ENCODE measurements at regions not wholly inside any gene's neighbourhood (a gene's known extent, or its start where the extent isn't known, plus 50 kb on each side); places are given as distances from the start of the nearest gene placed in this dataset.
"Not testable (repeated sequence)": the region's sequence is repeated elsewhere in the genome, so short reads cannot be mapped to it uniquely, and the experiment has no call there.

GRCh38 chr6:90361174-90361573 lies 64.5 kb upstream of the BACH2 start:
- no peak for TF ChIP-seq CTCF (IDR thresholded peaks at IDR 0.05; ENCODE audit: borderline replicate concordance)
- no peaks in the 10 kb centered on the region for H3K4me1 ChIP-seq
- intact Hi-C loops (cut with micrococcal nuclease) = no loop called here

GRCh38 chr6:90358036-90358770 lies 61.6 kb upstream of the BACH2 start:
- H3K36me3 ChIP-seq; H3K9me3 ChIP-seq (replicated peaks); H3K4me3 ChIP-seq; H3K27ac ChIP-seq (replicated peaks); DNase-seq; H3K4me1 ChIP-seq; intact Hi-C loops (cut with micrococcal nuclease): not testable (repeated sequence)
- peaks cover 16% of the 10 kb centered on the region for H3K27me3 ChIP-seq (ENCODE audit: low read depth)

More at GRCh38 chr6:90361174-90361573, 64.5 kb upstream of the BACH2 start:
- Histone ChIP-seq H3K27ac (replicated peaks) (no peak overlapping the region), H3K9me3 (replicated peaks) (no peaks in the 10 kb centered on the region), H3K4me3 (no peak overlapping the region), H3K36me3 (no peaks in the 10 kb centered on the region), H3K27me3 (ENCODE audit: low read depth) (peaks cover 2% of the 10 kb centered on the region)
- no peak for DNase-seq

- H3K4me3 ChIP-seq = no peak overlapping the region
- no peaks in the 10 kb centered on the region for H3K36me3 ChIP-seq
- H3K4me1 ChIP-seq = no peaks in the 10 kb centered on the region
- peaks cover 16% of the 10 kb centered on the region for H3K27me3 ChIP-seq (ENCODE audit: low read depth)
- DNase-seq = no peak
- no peaks in the 10 kb centered on the region for H3K9me3 ChIP-seq (replicated peaks)
- no peak for TF ChIP-seq CTCF (IDR thresholded peaks at IDR 0.05; ENCODE audit: borderline replicate concordance)
- no peak overlapping the region for H3K27ac ChIP-seq (replicated peaks)
- intact Hi-C loops (cut with micrococcal nuclease) = no loop called here
These were observed 59.4 kb upstream of the BACH2 start for GRCh38 chr6:90356012-90356421.

- H3K4me1 ChIP-seq = no peaks in the 10 kb centered on the region
- no peak for DNase-seq
- no peaks in the 10 kb centered on the region for H3K9me3 ChIP-seq (replicated peaks)
- intact Hi-C loops (cut with micrococcal nuclease) = no loop called here
- no peak overlapping the region for H3K27ac ChIP-seq (replicated peaks)
- no peak overlapping the region for H3K4me3 ChIP-seq
- H3K36me3 ChIP-seq = no peaks in the 10 kb centered on the region
- no peak for TF ChIP-seq CTCF (IDR thresholded peaks at IDR 0.05; ENCODE audit: borderline replicate concordance)
- H3K27me3 ChIP-seq (ENCODE audit: low read depth) = peaks cover 16% of the 10 kb centered on the region
These were observed 58.3 kb upstream of the BACH2 start for GRCh38 chr6:90354961-90355360.

GRCh38 chr6:90351696-90352095 lies 55.1 kb upstream of the BACH2 start:
- H3K36me3 ChIP-seq = no peaks in the 10 kb centered on the region
- H3K27ac ChIP-seq (replicated peaks) = no peak overlapping the region

More at GRCh38 chr6:90351696-90352095, 55.1 kb upstream of the BACH2 start:
- intact Hi-C loops (cut with micrococcal nuclease) = no loop called here
- H3K27me3 ChIP-seq (ENCODE audit: low read depth) = peaks cover 21% of the 10 kb centered on the region
- H3K9me3 ChIP-seq (replicated peaks) = no peaks in the 10 kb centered on the region
- no peak for DNase-seq
- H3K4me1 ChIP-seq = no peaks in the 10 kb centered on the region
- H3K4me3 ChIP-seq = no peak overlapping the region
- no peak for TF ChIP-seq CTCF (IDR thresholded peaks at IDR 0.05; ENCODE audit: borderline replicate concordance)
